ENCODE measurements at regions not wholly inside any gene's neighbourhood (a gene's known extent, or its start where the extent isn't known, plus 50 kb on each side); places are given as distances from the start of the nearest gene placed in this dataset.

DNA sequence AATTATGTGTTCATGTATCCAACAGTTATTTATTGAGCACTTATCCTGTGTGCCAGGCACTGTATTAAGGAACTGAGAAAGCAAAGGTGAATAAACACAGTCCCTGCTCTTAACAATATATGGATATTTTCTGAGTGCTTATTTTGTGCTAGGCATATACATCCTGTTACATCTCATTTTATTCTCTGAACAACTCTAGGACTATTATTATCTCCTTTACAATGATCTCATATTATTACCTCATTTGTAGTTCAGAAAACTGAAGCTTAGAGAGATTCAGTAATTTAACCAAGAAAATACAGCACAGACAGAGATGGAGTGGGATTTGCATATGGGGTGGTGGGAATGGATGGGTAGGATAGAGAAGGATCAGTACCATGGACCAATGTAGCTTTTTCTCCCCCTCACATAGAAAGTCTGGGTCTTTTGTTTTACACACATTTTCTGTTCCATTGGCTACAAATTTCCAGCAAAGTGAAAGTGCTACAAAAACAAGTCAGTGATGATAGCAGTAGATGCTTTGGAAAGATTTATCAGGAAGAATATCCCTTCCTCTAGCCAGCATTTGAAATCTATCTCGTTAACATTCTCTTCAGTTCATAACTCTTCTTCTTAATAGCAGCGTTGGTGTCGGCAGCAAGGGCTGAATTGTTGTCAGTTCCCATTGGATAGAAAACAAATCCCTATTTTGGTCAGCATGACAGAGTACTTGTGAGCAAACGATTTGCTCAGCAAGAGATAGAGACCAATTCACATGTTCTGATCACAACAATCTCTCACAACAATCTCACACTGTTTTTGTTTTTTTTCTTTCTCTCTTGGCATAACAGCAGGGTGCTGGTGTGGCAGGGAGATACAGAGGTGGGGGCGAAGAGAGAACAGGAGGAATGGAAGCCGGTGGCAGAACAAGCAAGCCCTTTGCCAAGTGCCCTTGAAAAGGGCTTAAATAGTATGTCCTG is 102.2 kb upstream of the KCTD1 start:
- TF ChIP-seq NBN (conservative IDR thresholded peaks at IDR 0.05), result no peak
- TF ChIP-seq BHLHE40 (IDR thresholded peaks at IDR 0.05; ENCODE audit: low read length), result no peak
- TF ChIP-seq CTCF (CRISPR knock-in tag; IDR thresholded peaks at IDR 0.05), result no peak
- TF ChIP-seq, protein P1, sequence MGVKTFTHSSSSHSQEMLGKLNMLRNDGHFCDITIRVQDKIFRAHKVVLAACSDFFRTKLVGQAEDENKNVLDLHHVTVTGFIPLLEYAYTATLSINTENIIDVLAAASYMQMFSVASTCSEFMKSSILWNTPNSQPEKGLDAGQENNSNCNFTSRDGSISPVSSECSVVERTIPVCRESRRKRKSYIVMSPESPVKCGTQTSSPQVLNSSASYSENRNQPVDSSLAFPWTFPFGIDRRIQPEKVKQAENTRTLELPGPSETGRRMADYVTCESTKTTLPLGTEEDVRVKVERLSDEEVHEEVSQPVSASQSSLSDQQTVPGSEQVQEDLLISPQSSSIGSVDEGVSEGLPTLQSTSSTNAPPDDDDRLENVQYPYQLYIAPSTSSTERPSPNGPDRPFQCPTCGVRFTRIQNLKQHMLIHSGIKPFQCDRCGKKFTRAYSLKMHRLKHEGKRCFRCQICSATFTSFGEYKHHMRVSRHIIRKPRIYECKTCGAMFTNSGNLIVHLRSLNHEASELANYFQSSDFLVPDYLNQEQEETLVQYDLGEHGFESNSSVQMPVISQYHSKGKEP (CRISPR knock-in tag; IDR thresholded peaks at IDR 0.05), result no peak
- TF ChIP-seq THAP7 (CRISPR knock-in tag; IDR thresholded peaks at IDR 0.05), result no peak
- TF ChIP-seq SIN3A (IDR thresholded peaks at IDR 0.05; ENCODE audit: borderline replicate concordance, low read depth, low read length), result no peak
